VCaP (cell line): ENCODE measurements at regions not wholly inside any gene's neighbourhood (a gene's known extent, or its start where the extent isn't known, plus 50 kb on each side); places are given as distances from the start of the nearest gene placed in this dataset.

Experiments
- H3K27ac ChIP-seq: fragments of 450-650 bp; 2 replicates; pipeline ENCODE4 v1.5.1; 2017
- TF ChIP-seq, protein P1 (sequence below): fragments of 450-650 bp; conservative IDR thresholded peaks from 2 replicates; pipeline ENCODE4 v1.5.1; 2017; ENCODE audit warnings: mild to moderate bottlenecking, moderate library complexity

DNA sequence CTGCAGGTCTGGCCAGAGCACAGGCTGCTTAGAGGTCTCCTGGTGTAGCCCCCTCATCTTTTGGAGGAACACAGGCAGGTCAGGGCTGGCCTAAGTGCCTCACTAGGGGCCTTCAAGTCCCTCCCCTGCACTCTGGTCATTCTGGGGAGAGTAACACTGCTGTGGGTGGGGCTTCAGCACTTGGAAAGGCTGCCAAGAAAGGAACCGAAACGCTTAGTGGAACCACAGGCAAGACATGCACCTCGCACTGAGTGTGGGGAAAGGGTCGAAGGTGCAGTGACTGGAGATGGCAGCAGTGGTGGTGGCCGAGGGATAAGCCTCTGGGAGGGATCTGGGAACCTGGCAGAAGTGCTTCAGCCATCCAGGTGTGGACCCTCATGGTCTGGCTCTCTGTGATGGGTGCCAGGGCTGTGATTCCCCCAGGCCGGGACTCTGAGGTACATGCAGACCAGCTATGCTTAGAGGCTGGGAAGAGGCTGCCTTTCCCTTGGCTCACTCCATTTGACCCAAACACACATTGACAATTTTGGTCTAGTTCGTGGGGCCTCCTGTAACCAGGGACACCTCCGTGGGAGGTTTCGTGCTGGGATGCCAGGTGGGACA is 182.9 kb upstream of the CSF3R start:
- no peak overlapping the region for H3K27ac ChIP-seq

DNA sequence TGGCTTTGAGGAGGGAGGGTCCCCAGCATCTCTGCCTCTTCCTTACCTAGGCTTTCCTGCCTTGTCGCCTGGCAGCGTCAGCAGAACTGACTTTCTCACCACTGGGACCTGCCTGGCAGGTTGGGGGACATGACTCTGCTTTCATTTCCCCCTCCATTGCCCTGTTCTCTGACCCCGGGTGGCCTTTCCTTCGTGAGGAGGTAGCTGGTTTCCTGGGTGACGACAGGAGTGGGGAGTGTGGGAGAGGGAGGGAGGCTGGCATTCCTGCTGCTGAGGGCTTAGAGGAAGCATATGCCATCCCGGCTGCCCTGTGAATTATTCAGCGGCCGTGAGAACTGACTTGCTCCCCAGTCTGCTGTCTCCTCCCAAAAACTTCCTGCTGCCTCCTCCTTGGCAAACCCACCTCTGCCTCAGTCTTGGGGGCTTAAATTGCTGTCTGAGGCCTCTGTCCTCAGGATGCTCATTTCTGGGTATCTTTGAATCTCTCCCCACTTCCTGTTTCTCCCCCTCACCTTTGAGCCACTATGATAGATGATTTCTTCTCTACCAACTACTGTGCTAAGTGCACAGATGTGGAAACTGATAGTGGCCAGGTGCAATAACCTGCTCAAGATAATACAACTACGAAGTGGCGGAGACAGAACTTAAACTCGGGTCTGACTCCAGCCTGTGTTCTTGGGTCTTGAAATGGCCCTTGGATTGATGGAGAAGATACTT is 182.0 kb upstream of the CSF3R start:
- TF ChIP-seq, protein P1, sequence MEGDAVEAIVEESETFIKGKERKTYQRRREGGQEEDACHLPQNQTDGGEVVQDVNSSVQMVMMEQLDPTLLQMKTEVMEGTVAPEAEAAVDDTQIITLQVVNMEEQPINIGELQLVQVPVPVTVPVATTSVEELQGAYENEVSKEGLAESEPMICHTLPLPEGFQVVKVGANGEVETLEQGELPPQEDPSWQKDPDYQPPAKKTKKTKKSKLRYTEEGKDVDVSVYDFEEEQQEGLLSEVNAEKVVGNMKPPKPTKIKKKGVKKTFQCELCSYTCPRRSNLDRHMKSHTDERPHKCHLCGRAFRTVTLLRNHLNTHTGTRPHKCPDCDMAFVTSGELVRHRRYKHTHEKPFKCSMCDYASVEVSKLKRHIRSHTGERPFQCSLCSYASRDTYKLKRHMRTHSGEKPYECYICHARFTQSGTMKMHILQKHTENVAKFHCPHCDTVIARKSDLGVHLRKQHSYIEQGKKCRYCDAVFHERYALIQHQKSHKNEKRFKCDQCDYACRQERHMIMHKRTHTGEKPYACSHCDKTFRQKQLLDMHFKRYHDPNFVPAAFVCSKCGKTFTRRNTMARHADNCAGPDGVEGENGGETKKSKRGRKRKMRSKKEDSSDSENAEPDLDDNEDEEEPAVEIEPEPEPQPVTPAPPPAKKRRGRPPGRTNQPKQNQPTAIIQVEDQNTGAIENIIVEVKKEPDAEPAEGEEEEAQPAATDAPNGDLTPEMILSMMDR: no peak
- H3K27ac ChIP-seq: no peak overlapping the region

More for the DNA sequence above, 182.9 kb upstream of the CSF3R start:
- TF ChIP-seq, protein P1: no peak

DNA sequence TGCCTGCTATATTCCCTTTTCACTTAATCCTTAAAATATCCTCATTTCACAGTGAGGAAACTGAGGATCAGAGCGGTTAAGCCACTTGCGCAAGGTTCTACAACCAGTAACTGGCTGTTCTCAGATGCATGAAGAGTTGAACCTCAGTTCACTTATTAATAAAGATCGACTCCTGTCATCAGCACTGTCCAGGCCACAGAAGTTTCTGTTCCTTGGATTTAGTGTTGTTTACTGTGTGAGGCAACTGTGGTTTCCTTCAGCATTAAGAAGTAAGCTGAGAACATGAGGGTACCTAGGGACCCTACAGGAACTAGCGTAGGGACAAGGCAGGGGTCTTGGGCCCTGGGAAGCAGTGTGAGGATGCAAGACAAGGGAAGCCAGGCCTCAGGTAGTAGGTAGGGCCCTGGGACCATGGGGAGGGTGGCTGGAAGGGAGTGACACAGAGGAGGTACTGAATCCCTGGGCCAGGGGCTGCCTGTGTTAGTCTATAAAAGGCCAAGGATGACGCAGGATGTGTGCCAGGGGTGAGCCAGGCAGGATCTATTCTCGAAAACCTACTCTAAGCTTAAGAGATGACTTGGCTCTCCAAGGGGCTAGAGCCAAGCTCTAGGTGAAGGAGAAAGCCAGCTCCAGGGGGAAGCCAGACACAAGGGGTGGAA is 181.2 kb upstream of the CSF3R start:
- TF ChIP-seq, protein P1: no peak
- H3K27ac ChIP-seq: no peak overlapping the region

DNA sequence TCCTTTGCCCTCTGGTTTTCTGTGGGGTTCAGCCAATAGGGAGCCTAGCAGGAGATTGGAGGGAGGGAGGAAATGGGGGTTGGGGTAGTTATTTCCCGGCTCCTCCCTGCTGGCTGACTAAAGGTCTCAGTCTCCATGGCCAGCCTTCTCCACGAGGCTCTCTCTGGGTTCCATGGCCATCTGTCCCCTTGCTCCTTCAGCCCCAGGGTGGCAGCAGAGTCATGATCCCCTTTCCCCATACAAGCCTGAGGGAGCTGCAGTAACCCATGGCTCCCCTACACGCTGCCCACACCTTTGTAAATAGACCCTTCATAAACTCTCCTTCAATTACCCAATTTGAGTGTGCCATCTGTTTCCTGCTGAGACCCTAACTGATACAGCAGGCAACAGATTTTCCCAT is 176.1 kb upstream of the CSF3R start:
- TF ChIP-seq, protein P1: no peak
- H3K27ac ChIP-seq: no peak overlapping the region

DNA sequence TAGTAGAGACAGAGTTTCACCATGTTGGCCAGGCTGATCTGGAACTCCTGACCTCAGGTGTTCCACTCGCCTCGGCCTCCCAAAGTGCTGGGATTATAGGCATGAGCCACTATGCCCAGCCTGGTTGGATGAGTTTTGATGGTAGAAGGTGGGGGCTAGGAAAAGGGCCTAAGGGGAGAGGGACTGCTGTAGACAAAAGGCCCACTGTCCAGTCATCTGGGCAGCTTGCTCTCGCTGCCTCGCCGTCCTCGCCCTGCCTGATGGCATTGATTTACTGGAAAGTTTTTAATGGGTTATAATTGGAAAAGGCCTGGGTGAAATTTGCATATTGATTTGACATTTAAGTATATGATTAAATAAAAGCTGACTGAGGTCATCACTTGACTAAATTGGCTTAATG is 175.1 kb upstream of the CSF3R start:
- TF ChIP-seq, protein P1: no peak
- no peak overlapping the region for H3K27ac ChIP-seq

DNA sequence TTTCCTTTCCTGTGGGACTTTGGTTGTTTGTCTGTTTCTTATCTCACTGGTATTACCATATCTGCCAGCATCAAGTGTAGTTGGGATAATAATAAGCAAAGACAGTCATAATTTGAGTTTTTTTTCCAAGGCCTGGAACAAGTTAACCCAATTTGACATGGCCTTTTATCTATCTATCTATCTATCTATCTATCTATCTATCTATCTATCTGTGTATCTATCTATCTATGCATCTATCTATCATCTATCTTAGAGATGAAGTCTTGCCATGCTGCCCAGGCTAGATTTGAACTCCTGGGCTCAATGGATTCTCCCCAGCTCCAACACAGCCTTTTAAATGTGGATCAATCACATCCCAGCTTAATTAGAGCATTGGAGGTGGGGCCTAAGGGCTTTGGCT is 174.1 kb upstream of the CSF3R start:
- TF ChIP-seq, protein P1: no peak
- no peak overlapping the region for H3K27ac ChIP-seq

DNA sequence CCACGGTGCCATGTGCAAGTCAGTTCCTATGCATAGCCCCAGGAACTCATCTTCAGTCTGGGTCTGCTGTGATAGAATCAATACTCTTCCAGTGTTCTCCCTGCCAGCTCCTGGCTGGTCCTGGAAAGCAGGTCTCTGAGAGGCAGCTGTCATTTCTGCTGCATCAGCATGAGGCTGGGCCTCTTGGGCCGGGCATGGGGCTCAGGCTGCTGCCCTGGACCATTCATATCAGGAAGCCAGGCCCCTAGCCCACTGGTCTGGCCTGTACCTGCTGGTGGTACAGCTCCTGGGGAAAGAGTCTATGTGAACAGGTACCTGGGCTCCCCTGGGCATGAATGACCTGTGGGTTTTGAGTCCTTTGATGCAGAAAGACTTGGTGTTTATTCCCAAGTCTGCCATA is 173.6 kb upstream of the CSF3R start:
- no peak overlapping the region for H3K27ac ChIP-seq
- TF ChIP-seq, protein P1: no peak
